ENCODE measurements at regions not wholly inside any gene's neighbourhood (a gene's known extent, or its start where the extent isn't known, plus 50 kb on each side); places are given as distances from the start of the nearest gene placed in this dataset.

- H3K4me1 ChIP-seq (ENCODE audit: control insufficient read depth, insufficient read depth, low read length) = no peaks in the 10 kb centered on the region
- POLR2A ChIA-PET = no interaction called here
- TF ChIP-seq ZNF292 (tag by site-specific recombination; IDR thresholded peaks at IDR 0.05; ENCODE audit: borderline replicate concordance, low read depth) (no peak), ZNF549 (tag by site-specific recombination; IDR thresholded peaks at IDR 0.05) (no peak), ZNF391 (tag by site-specific recombination; IDR thresholded peaks at IDR 0.05; ENCODE audit: borderline replicate concordance, low read depth) (no peak), PRDM2 (tag by site-specific recombination; IDR thresholded peaks at IDR 0.05; ENCODE audit: borderline replicate concordance) (no peak), ZNF791 (tag by site-specific recombination; IDR thresholded peaks at IDR 0.05) (no peak), ZNF211 (tag by site-specific recombination; IDR thresholded peaks at IDR 0.05; ENCODE audit: low read depth) (no peak), ZNF433 (tag by site-specific recombination; IDR thresholded peaks at IDR 0.05; ENCODE audit: low read depth) (no peak), PRDM10 (tag by site-specific recombination; IDR thresholded peaks at IDR 0.05) (no peak), ZNF600 (tag by site-specific recombination; IDR thresholded peaks at IDR 0.05) (no peak), ZNF624 (tag by site-specific recombination; IDR thresholded peaks at IDR 0.05) (no peak), ZNF830 (tag by site-specific recombination; IDR thresholded peaks at IDR 0.05; ENCODE audit: low read depth) (no peak), ZNF121 (tag by site-specific recombination; IDR thresholded peaks at IDR 0.05) (no peak), ZBTB49 (tag by site-specific recombination; IDR thresholded peaks at IDR 0.05; ENCODE audit: low read depth) (no peak), ZNF701 (tag by site-specific recombination; IDR thresholded peaks at IDR 0.05) (no peak)
- no peaks in the 10 kb centered on the region for H3K36me3 ChIP-seq (ENCODE audit: control insufficient read depth in 2 of 2, insufficient read depth in 1 of 2, low read length in 2 of 2)
- H3K4me3 ChIP-seq (ENCODE audit: low read depth, low read length) = no peak overlapping the region
- H3K27ac ChIP-seq (ENCODE audit: extremely low read depth, low read depth, low read length) = no peak overlapping the region
- no peaks in the 10 kb centered on the region for H3K9me3 ChIP-seq (ENCODE audit: control insufficient read depth, insufficient read depth, low read depth, low read length)
- CTCF ChIA-PET = interaction anchor here (0.6 kb wide), 1 partner anchor 457 kb away, joined by 3 read pairs; no protein-coding TSS in a partner anchor
These were observed 126.9 kb upstream of the KLF6 start for GRCh38 chr10:3911713-3912442.
